GM18508 (cell line): ENCODE measurements at regions not wholly inside any gene's neighbourhood (a gene's known extent, or its start where the extent isn't known, plus 50 kb on each side); places are given as distances from the start of the nearest gene placed in this dataset.

ENCODE experiments used
- ATAC-seq: cut with Tn5 transposase; IDR thresholded peaks from one replicate; pipeline ENCODE4 v1.9.1; 2021; ENCODE audit warnings: moderate number of reproducible peaks; ENCODE audit not compliant: insufficient read depth, unreplicated experiment

DNA sequence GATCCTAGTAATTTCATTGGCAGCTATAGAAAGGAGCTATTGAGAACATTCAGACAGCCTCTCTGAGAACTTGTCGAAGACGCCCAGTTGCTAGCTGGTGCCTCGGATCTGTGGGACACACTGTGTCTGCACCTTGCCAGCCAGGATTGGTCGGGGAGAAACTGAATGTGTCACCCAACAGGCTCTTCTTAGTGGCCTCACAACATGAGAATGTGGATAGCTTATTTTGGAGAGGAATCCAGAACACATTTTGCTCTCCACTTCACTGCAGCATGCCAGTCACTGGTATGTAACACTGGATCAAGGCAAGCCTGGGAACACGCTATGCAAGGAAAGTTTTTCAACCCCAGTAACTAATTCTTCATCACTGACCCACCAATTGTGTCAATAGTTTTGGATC is 89.5 kb upstream of the TRPC3 start:
- no peak for ATAC-seq

DNA sequence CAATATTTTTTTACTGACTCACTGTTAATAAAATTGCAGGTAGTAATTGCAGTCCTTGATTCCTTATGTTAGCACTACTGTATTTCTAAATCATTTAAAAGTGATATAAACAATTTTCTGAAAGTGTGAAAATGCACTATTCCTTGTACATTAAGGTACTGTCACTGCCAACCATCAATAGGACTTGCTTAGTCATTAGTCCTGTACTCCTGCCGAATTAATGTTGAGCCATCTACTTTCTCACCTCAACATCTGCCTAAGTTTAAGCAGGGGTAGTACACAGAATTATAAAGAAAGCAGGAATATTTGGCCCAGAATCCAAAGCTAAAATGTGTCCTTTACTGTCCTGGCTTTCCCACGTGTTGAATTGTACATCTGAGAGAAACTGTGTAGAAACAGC is 87.0 kb upstream of the TRPC3 start:
- ATAC-seq, result no peak

DNA sequence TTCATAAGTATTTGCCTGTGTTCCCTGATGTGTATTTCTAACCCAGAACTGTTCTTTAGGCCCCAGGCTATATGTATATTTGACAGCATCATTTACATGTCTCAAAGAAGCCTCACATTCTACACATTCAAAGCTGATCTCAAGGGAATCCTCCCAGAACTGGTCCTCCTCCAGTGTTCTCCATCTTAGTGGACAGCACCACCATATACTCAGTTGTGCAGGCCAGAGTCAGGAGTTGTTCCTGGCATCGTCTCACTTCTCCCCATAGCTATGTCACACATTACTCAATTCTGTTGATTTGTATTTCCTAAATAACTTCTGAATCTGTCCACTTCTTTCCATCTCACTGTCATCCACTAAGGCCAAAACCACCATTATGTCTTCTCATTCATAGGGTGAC is 82.8 kb upstream of the TRPC3 start:
- no peak for ATAC-seq

DNA sequence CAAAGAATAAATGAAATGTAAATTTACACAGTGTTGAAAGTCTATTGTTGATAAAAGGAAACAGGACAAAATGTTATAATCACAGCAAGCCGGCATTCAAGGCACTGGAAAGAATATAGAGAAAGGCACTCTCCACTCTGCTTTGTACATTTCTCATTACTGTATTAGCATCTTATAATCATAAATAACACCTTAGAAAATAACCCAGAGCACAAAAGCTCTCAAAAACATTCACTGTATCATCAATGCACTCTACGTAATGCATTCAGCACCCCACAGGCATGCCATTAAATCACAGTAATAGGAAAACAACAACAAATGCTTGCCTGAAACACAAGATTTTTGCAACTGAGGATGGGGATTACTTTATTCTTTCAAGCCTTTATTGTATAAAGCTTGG is 75.3 kb upstream of the TRPC3 start:
- no peak for ATAC-seq

DNA sequence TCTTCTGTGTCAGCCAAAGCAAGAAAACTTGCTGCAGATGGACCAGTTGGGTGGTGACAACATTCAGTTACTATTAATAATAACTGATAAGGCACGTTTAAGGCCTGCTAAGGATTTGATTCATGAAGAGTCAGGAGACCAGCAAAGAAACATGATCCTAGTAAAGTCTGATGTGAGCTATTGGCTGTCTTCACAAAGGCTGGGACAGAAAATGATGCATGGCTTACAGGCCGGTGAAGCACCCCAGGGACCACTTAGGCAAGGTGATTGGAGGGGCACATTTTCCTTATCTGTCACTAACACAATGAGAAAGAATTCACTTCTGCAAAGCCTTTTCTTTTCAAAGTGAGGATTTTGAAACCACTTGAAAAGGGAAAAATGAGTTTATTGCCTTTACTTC is 65.4 kb upstream of the TRPC3 start:
- ATAC-seq, result no peak

DNA sequence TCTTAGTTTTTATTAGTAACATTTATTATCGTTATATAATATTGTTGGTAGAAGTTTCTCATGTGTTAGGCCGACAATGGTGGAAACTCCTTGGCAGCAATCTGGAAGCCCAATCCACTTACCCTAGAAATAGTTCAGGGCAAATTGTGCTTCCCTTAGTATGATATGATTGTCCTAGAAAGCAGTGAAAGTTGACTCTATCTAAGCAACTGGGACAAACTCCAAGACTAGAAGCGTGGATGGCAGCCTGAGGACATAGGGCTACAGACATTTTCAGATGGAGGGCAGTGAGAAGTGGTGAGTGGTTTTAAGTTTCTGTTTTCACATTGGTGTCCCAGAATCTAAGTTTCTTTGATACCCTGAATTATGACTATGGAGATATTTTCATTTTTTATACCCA is 63.3 kb upstream of the TRPC3 start:
- ATAC-seq, result no peak

DNA sequence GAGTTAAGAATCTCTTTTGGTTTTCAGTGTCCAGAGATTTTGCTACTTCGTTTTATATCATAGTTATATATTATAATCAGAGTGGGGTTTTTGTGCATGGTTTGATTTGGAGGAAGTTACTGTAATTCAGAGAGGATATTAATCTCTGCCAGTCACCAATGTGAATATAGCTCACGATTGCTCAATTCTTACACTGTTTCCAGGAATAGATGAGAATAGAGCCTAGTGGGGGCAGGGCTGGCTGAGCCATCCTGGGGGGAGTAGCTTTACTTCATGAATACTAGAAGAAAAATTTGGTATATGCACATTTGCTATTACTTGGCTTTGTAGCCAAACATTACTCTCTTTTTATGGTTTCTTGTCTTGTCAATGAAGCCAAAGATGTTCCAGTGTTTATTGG is 60.9 kb upstream of the TRPC3 start:
- ATAC-seq, result no peak

DNA sequence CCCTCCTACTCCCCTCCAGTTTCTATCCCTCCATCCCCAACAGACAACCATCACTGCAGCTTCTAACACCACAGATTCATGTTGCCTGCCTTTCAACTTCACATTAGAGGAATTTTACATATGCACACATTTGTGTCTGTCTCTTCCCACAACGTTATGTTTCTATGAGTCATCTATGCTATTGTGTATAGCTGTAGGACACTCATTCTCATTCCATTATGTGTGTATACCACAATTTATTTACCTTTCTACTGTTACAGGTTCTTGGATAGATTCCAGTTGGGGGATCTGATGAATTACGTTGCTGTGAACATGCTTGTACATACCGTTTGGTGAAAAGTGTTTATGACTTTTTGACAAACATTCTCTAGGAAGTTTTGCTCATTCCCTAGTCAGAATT is 58.8 kb upstream of the TRPC3 start:
- no peak for ATAC-seq

DNA sequence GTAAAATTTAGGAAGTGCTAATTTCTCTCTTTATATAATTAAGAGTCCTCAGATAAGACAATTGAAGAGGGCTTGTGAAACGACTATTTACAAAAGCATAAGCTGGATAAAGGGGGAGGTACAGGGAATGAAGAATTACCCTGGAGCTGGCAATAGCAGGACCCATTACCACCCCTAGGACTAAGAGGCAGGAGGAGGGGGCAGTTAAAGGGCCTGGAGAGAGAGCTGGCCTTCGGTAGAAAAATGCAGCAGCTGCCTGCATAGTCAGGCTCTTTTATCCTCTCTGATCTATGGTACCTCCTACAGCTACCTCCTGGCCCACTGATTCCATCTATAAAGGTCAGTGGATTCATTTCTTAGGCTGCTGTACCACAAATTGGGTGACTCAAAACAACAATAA is 57.7 kb upstream of the TRPC3 start:
- no peak for ATAC-seq

DNA sequence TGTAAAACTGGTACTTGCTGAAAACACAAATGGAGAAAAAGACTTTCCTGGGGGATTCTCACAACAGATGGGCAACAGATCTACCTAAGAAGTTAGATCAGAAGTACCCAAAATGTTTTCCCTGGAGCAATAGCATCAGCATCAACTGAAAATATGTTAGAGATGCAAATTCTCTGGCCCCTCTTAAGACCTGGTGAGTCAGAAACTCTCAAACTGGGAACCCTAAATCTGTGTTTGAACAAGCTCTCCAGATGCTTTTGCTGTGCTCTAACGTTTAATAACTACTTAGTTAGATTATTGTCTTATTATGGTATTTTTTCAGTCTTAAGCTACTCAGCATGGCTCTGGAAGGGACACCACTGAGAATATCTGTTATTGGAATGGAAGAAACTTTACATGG is 55.2 kb upstream of the TRPC3 start:
- no peak for ATAC-seq

DNA sequence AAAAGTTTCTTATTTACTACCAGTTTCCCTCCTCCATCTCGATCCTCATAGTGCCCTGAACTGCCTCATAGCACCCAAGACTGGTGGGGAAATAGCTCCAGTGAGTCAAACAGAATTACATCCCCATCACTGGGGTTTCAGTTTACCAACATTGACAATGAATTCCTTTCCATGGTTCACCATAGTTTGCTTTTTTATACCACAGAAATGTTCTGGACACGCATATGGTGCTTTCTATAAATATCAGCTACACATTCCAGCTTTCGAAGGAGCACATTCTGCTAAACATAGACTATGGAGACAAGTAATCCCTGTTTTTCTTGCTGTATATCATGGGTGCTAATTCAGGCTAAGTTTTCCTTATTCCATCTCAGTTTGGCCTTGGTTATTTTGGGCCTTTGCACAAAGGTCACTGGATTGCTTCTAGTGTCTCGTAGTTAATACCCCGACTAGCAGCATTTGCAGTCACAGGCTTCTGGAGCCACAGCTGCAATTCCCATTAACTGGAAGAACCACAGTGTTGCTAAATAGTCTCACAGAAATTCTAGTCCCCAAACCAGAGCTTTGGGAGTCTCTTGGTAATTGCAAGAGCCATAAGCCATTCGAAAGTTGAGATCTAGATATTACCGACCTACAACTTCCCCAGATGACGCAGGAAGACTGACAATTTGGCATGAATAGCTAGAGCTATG is 53.4 kb upstream of the TRPC3 start:
- no peak for ATAC-seq

DNA sequence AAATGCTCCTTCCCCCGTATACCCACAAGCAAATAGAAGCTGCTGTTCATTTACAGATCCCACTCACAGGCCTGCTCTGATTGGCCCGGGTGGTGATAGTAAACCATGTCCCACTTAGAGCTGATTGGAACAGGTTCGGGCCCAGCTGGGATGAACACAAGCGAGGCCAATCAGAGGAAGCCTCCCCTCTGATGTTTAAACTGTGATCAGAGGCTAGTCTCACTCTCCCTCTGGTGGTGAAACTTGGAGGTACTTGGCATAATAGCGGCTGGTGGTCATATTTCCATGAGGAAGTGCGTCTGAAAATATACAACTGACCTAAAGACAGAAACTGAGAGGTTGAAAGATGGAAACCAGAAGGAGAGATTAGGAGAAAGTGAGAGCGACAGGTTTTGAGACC is 51.5 kb upstream of the TRPC3 start:
- peak; percentile 70 for ATAC-seq
